Spinal cord (tissue), 9 donors: ENCODE measurements at regions not wholly inside any gene's neighbourhood (a gene's known extent, or its start where the extent isn't known, plus 50 kb on each side); places are given as distances from the start of the nearest gene placed in this dataset.

ENCODE experiments used
- DNase-seq, 6 donors: peaks; one replicate each; pipeline versions ENCODE4 v3.0.0 to v3.0.0-alpha.2; 2013 to 2015; ENCODE audit warnings: low spot score in 6 of 6, low read depth in 4 of 6
- H3K27ac ChIP-seq: one replicate; pipeline ENCODE4 v1.5.1; 2013; ENCODE audit warnings: low read depth, low read length, control low read depth
- H3K27me3 ChIP-seq: one replicate; pipeline ENCODE4 v1.6.1; 2013; ENCODE audit warnings: low read length; ENCODE audit not compliant: control insufficient read depth, insufficient read depth
- H3K36me3 ChIP-seq: one replicate; pipeline ENCODE4 v1.6.1; 2013; ENCODE audit warnings: low read length; ENCODE audit not compliant: control insufficient read depth, insufficient read depth
- H3K4me1 ChIP-seq: one replicate; pipeline ENCODE4 v1.6.1; 2013; ENCODE audit warnings: low read length; ENCODE audit not compliant: control insufficient read depth, insufficient read depth
- H3K4me3 ChIP-seq: one replicate; pipeline ENCODE4 v1.5.1; 2013; ENCODE audit warnings: low read depth, low read length, control low read depth
- H3K9me3 ChIP-seq: one replicate; pipeline ENCODE4 v1.6.1; 2013; ENCODE audit warnings: low read length; ENCODE audit not compliant: control insufficient read depth, insufficient read depth
- WGBS: methylation state at CpG from one replicate; pipeline ENCODE4 v1.1.5; 2013; ENCODE audit warnings: missing lambda C conversion rate; ENCODE audit not compliant: insufficient coverage; 5-methylcytosine and 5-hydroxymethylcytosine counted together
- donor health status: healthy.

- Histone ChIP-seq H3K4me3 (no peak overlapping the region), H3K27me3 (no peaks in the 10 kb centered on the region), H3K4me1 (peaks cover 4% of the 10 kb centered on the region), H3K27ac (no peak overlapping the region), H3K9me3 (peaks cover 4% of the 10 kb centered on the region), H3K36me3 (no peaks in the 10 kb centered on the region)
- WGBS: 85% methylated on average over 6 of the region's 6 CpGs
- DNase-seq: no peak
These were observed 340.5 kb downstream of the PIK3R1 start for GRCh38 chr5:68555907-68556681.

- Histone ChIP-seq H3K4me3 (no peak overlapping the region), H3K9me3 (peaks cover 4% of the 10 kb centered on the region), H3K27ac (no peak overlapping the region), H3K36me3 (no peaks in the 10 kb centered on the region), H3K27me3 (no peaks in the 10 kb centered on the region), H3K4me1 (peaks cover 4% of the 10 kb centered on the region)
- DNase-seq: no peak
- 91% methylated on average over 3 of the region's 4 CpGs for WGBS
These were observed 341.8 kb downstream of the PIK3R1 start for GRCh38 chr5:68557162-68557936.

DNA sequence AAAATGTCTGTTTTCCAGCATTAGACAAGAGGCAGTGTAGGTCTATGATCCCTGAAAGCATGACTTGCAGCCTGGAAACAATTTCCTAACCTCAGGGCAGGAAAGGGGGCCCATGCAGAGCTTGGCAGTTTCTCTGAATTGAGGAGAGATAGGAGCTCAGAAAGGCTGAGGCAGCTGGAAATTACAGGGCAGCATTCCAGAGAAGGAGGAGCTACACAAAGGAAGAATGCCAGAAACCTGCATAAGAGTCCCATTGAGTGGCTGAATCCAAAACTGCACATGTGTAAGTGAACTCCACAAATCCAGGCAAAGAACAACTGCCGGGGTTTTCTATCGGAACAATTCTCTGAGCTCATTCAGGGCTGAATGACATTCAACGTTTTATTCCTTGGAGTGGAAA, 346.8 kb downstream of the PIK3R1 start:
- DNase-seq: peak; percentile 39 to 91 (median 65)
- no peaks in the 10 kb centered on the region for H3K27me3 ChIP-seq
- H3K27ac ChIP-seq: no peak overlapping the region
- H3K36me3 ChIP-seq: no peaks in the 10 kb centered on the region
- no CpG with 5 or more reads among the region's 3 CpGs for WGBS
- no peaks in the 10 kb centered on the region for H3K4me1 ChIP-seq
- no peak overlapping the region for H3K4me3 ChIP-seq
- peaks cover 2% of the 10 kb centered on the region for H3K9me3 ChIP-seq

GRCh38 chr5:68565427-68565826, 349.9 kb downstream of the PIK3R1 start:
- WGBS: 92% methylated on average over 4 of the region's 5 CpGs
- Histone ChIP-seq H3K4me1 (no peaks in the 10 kb centered on the region), H3K9me3 (no peaks in the 10 kb centered on the region), H3K27ac (no peak overlapping the region), H3K27me3 (no peaks in the 10 kb centered on the region), H3K36me3 (no peaks in the 10 kb centered on the region), H3K4me3 (no peak overlapping the region)
- no peak for DNase-seq

DNA sequence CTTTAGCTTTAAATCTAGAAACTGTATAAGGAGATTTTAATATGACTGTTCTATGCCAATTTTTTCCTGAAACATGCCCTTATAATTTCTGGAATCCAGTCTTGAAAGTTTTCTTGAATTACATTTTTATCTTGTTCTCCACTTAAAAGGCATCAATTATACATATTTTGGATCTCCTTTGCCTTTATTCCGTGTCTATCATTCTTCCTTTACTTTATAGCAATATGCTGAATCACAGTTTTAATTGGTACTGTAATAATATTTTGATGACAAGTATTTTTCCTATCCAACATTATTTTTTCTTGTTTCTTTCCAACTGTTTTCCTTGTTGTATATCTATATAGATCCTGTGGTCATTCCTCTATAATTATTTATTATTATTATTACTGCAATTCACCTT, 361.2 kb downstream of the PIK3R1 start:
- no peaks in the 10 kb centered on the region for H3K27me3 ChIP-seq
- H3K4me3 ChIP-seq: no peak overlapping the region
- H3K9me3 ChIP-seq: peaks cover 2% of the 10 kb centered on the region
- no peak overlapping the region for H3K27ac ChIP-seq
- H3K36me3 ChIP-seq: no peaks in the 10 kb centered on the region
- no CpG with 5 or more reads among the region's 1 CpG for WGBS
- DNase-seq: no peak
- H3K4me1 ChIP-seq: no peaks in the 10 kb centered on the region

- no peak for DNase-seq
- H3K27me3 ChIP-seq: no peaks in the 10 kb centered on the region
- no peaks in the 10 kb centered on the region for H3K4me1 ChIP-seq
- H3K4me3 ChIP-seq: no peak overlapping the region
- no peak overlapping the region for H3K27ac ChIP-seq
- H3K9me3 ChIP-seq: no peaks in the 10 kb centered on the region
- WGBS: no CpG with 5 or more reads among the region's 1 CpG
- H3K36me3 ChIP-seq: no peaks in the 10 kb centered on the region
These were observed 366.7 kb downstream of the PIK3R1 start for GRCh38 chr5:68582284-68582683.

DNA sequence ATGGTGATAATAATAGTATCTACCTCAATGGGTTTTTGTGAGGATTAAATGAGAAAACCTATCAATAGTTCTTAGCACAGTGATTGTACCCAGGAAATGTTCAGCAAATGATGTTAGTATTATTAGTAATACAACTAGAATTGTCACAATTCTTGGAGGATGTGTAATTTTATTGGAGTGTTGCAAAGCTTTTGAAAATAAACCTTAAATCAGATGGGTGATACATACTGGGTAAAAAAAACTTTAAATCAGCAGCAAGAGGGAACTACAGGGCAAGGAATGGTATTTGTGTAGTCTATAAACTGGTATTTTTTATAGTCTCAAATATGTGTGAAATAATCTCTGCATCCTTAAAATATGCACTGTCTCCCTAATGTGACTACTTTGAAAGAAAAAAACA, 371.6 kb downstream of the PIK3R1 start:
- H3K4me3 ChIP-seq: no peak overlapping the region
- H3K36me3 ChIP-seq: no peaks in the 10 kb centered on the region
- no peaks in the 10 kb centered on the region for H3K27me3 ChIP-seq
- no peak for DNase-seq
- no peak overlapping the region for H3K27ac ChIP-seq
- no peaks in the 10 kb centered on the region for H3K9me3 ChIP-seq
- no peaks in the 10 kb centered on the region for H3K4me1 ChIP-seq

DNA sequence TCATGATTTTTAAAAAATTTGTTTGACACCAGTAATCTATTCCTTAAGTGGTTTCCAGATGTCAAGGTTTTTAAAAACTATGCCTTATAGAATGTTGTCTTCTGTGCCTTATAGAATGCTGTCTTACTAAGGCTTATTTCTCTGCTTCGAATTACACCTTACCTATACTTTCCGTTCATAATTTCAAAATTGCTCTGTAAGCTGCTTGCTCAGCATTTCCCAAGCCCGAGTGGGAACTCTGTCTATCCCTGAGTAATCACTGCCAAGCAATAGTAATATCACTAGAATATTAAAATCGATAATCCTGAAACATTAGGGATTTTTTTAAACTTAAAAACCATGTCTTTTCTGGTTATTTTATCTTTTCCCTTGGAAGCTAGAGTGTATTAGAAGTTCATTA, 376.3 kb downstream of the PIK3R1 start:
- Histone ChIP-seq H3K36me3 (no peaks in the 10 kb centered on the region), H3K27ac (no peak overlapping the region), H3K4me1 (no peaks in the 10 kb centered on the region), H3K9me3 (no peaks in the 10 kb centered on the region), H3K27me3 (no peaks in the 10 kb centered on the region), H3K4me3 (no peak overlapping the region)
- DNase-seq: peak in 1 of 6 donors; percentile 22
- WGBS: no CpG with 5 or more reads among the region's 4 CpGs

- WGBS: no CpG with 5 or more reads among the region's 3 CpGs
These were observed 376.8 kb downstream of the PIK3R1 start for GRCh38 chr5:68592351-68592750.

GRCh38 chr5:68593211-68593671, 377.7 kb downstream of the PIK3R1 start:
- WGBS: 73% methylated on average over 1 of the region's 5 CpGs
- Histone ChIP-seq H3K27me3 (no peaks in the 10 kb centered on the region), H3K9me3 (no peaks in the 10 kb centered on the region), H3K27ac (no peak overlapping the region), H3K4me3 (no peak overlapping the region), H3K36me3 (no peaks in the 10 kb centered on the region), H3K4me1 (no peaks in the 10 kb centered on the region)
- DNase-seq: peak in 1 of 6 donors; percentile 3

More at GRCh38 chr5:68592351-68592750, 376.8 kb downstream of the PIK3R1 start:
- no peaks in the 10 kb centered on the region for H3K36me3 ChIP-seq
- H3K4me1 ChIP-seq: no peaks in the 10 kb centered on the region
- H3K27me3 ChIP-seq: no peaks in the 10 kb centered on the region
- no peak overlapping the region for H3K4me3 ChIP-seq
- no peak for DNase-seq
- no peak overlapping the region for H3K27ac ChIP-seq
- no peaks in the 10 kb centered on the region for H3K9me3 ChIP-seq
